ENCODE measurements at regions not wholly inside any gene's neighbourhood (a gene's known extent, or its start where the extent isn't known, plus 50 kb on each side); places are given as distances from the start of the nearest gene placed in this dataset.

GRCh38 chr14:63781686-63782085, 53.8 kb upstream of the SGPP1 start:
- no peak overlapping the region for H3K4me3 ChIP-seq (ENCODE audit: low read depth, low read length)
- Mint-ChIP-seq H3K4me3 (no peak overlapping the region), H3K27me3 (peaks cover 20% of the 10 kb centered on the region), H3K27ac (no peak overlapping the region), H3K9me3 (no peaks in the 10 kb centered on the region), H3K4me1 (no peaks in the 10 kb centered on the region), H3K36me3 (no peaks in the 10 kb centered on the region)
- H3K9me3 ChIP-seq (ENCODE audit: control insufficient read depth in 2 of 2, low read length in 2 of 2), result no peaks in the 10 kb centered on the region
- H3K4me1 ChIP-seq (ENCODE audit: control insufficient read depth, insufficient read depth, low read length, poor library complexity, severe bottlenecking), result no peaks in the 10 kb centered on the region
- DNase-seq, result no peak
- H3K36me3 ChIP-seq (ENCODE audit: control insufficient read depth, insufficient read depth, low read length), result no peaks in the 10 kb centered on the region
- no peak for ATAC-seq (ENCODE audit: low read depth in 2 of 2)
- no peaks in the 10 kb centered on the region for H3K27me3 ChIP-seq (ENCODE audit: control insufficient read depth, insufficient read depth, low read length)
- H3K27ac ChIP-seq (ENCODE audit: insufficient read depth, low read length, poor library complexity, severe bottlenecking), result no peak overlapping the region

GRCh38 chr14:63782683-63783389, 55.0 kb upstream of the SGPP1 start:
- Mint-ChIP-seq H3K4me3 (no peak overlapping the region), H3K27ac (no peak overlapping the region), H3K9me3 (no peaks in the 10 kb centered on the region), H3K36me3 (no peaks in the 10 kb centered on the region), H3K4me1 (no peaks in the 10 kb centered on the region), H3K27me3 (peaks cover 20% of the 10 kb centered on the region)
- H3K4me3 ChIP-seq (ENCODE audit: low read depth, low read length), result no peak overlapping the region
- no peaks in the 10 kb centered on the region for H3K36me3 ChIP-seq (ENCODE audit: control insufficient read depth, insufficient read depth, low read length)
- ATAC-seq (ENCODE audit: low read depth in 2 of 2) (no peak), DNase-seq (no peak)
- no peaks in the 10 kb centered on the region for H3K4me1 ChIP-seq (ENCODE audit: control insufficient read depth, insufficient read depth, low read length, poor library complexity, severe bottlenecking)
- no peaks in the 10 kb centered on the region for H3K9me3 ChIP-seq (ENCODE audit: control insufficient read depth in 2 of 2, low read length in 2 of 2)
- H3K27ac ChIP-seq (ENCODE audit: insufficient read depth, low read length, poor library complexity, severe bottlenecking), result no peak overlapping the region
- no peaks in the 10 kb centered on the region for H3K27me3 ChIP-seq (ENCODE audit: control insufficient read depth, insufficient read depth, low read length)

GRCh38 chr14:63788011-63788933, 60.4 kb upstream of the SGPP1 start:
- no peak for ATAC-seq (ENCODE audit: low read depth in 2 of 2)

GRCh38 chr14:63793376-63793775, 59.4 kb upstream of the SYNE2 start:
- ATAC-seq (ENCODE audit: low read depth in 2 of 2) (no peak), DNase-seq (no peak)
- H3K36me3 Mint-ChIP-seq, result no peaks in the 10 kb centered on the region
- Histone ChIP-seq H3K27ac (ENCODE audit: insufficient read depth, low read length, poor library complexity, severe bottlenecking) (no peak overlapping the region), H3K36me3 (ENCODE audit: control insufficient read depth, insufficient read depth, low read length) (no peaks in the 10 kb centered on the region), H3K27me3 (ENCODE audit: control insufficient read depth, insufficient read depth, low read length) (peaks cover 5% of the 10 kb centered on the region), H3K9me3 (ENCODE audit: control insufficient read depth in 2 of 2, low read length in 2 of 2) (no peaks in the 10 kb centered on the region), H3K4me1 (ENCODE audit: control insufficient read depth, insufficient read depth, low read length, poor library complexity, severe bottlenecking) (no peaks in the 10 kb centered on the region), H3K4me3 (ENCODE audit: low read depth, low read length) (no peak overlapping the region)
- no peaks in the 10 kb centered on the region for H3K4me1 Mint-ChIP-seq
- no peak overlapping the region for H3K27ac Mint-ChIP-seq
- no peaks in the 10 kb centered on the region for H3K9me3 Mint-ChIP-seq
- H3K4me3 Mint-ChIP-seq, result no peak overlapping the region
- peaks cover 29% of the 10 kb centered on the region for H3K27me3 Mint-ChIP-seq

More at GRCh38 chr14:63788011-63788933, 60.4 kb upstream of the SGPP1 start:
- no peaks in the 10 kb centered on the region for H3K4me1 ChIP-seq (ENCODE audit: control insufficient read depth, insufficient read depth, low read length, poor library complexity, severe bottlenecking)
- Mint-ChIP-seq H3K4me1 (no peaks in the 10 kb centered on the region), H3K9me3 (no peaks in the 10 kb centered on the region), H3K36me3 (no peaks in the 10 kb centered on the region), H3K27me3 (peaks cover 29% of the 10 kb centered on the region), H3K4me3 (peak overlapping the region in 1 of 4 donors; percentile 54), H3K27ac (no peak overlapping the region)
- peaks cover 5% of the 10 kb centered on the region for H3K27me3 ChIP-seq (ENCODE audit: control insufficient read depth, insufficient read depth, low read length)
- no peaks in the 10 kb centered on the region for H3K9me3 ChIP-seq (ENCODE audit: control insufficient read depth in 2 of 2, low read length in 2 of 2)
- no peak for DNase-seq
- no peaks in the 10 kb centered on the region for H3K36me3 ChIP-seq (ENCODE audit: control insufficient read depth, insufficient read depth, low read length)
- H3K4me3 ChIP-seq (ENCODE audit: low read depth, low read length), result no peak overlapping the region
- H3K27ac ChIP-seq (ENCODE audit: insufficient read depth, low read length, poor library complexity, severe bottlenecking), result no peak overlapping the region

- no peak for ATAC-seq (ENCODE audit: low read depth in 2 of 2)
- Histone ChIP-seq H3K36me3 (ENCODE audit: control insufficient read depth, insufficient read depth, low read length) (no peaks in the 10 kb centered on the region), H3K9me3 (ENCODE audit: control insufficient read depth in 2 of 2, low read length in 2 of 2) (no peaks in the 10 kb centered on the region), H3K4me3 (ENCODE audit: low read depth, low read length) (no peak overlapping the region), H3K27ac (ENCODE audit: insufficient read depth, low read length, poor library complexity, severe bottlenecking) (no peak overlapping the region), H3K27me3 (ENCODE audit: control insufficient read depth, insufficient read depth, low read length) (peaks cover 4% of the 10 kb centered on the region), H3K4me1 (ENCODE audit: control insufficient read depth, insufficient read depth, low read length, poor library complexity, severe bottlenecking) (no peaks in the 10 kb centered on the region)
- H3K27ac Mint-ChIP-seq, result no peak overlapping the region
- H3K4me3 Mint-ChIP-seq, result no peak overlapping the region
- peaks cover 23% of the 10 kb centered on the region for H3K27me3 Mint-ChIP-seq
- H3K9me3 Mint-ChIP-seq, result no peaks in the 10 kb centered on the region
- no peaks in the 10 kb centered on the region for H3K36me3 Mint-ChIP-seq
- peaks cover 0 to 6% (median 4%) of the 10 kb centered on the region in 4 donors for H3K4me1 Mint-ChIP-seq
- DNase-seq, result no peak
Measured at GRCh38 chr14:63795532-63795931, 57.3 kb upstream of the SYNE2 start.

- H3K36me3 Mint-ChIP-seq, result no peaks in the 10 kb centered on the region
- ATAC-seq (ENCODE audit: low read depth in 2 of 2) (no peak), DNase-seq (no peak)
- Histone ChIP-seq H3K36me3 (ENCODE audit: control insufficient read depth, insufficient read depth, low read length) (no peaks in the 10 kb centered on the region), H3K27ac (ENCODE audit: insufficient read depth, low read length, poor library complexity, severe bottlenecking) (no peak overlapping the region), H3K27me3 (ENCODE audit: control insufficient read depth, insufficient read depth, low read length) (no peaks in the 10 kb centered on the region), H3K9me3 (ENCODE audit: control insufficient read depth in 2 of 2, low read length in 2 of 2) (no peaks in the 10 kb centered on the region), H3K4me3 (ENCODE audit: low read depth, low read length) (no peak overlapping the region), H3K4me1 (ENCODE audit: control insufficient read depth, insufficient read depth, low read length, poor library complexity, severe bottlenecking) (no peaks in the 10 kb centered on the region)
- no peak overlapping the region for H3K27ac Mint-ChIP-seq
- no peak overlapping the region for H3K4me3 Mint-ChIP-seq
- no peaks in the 10 kb centered on the region for H3K9me3 Mint-ChIP-seq
- peaks cover 0 to 6% (median 5%) of the 10 kb centered on the region in 4 donors for H3K4me1 Mint-ChIP-seq
- peaks cover 12% of the 10 kb centered on the region for H3K27me3 Mint-ChIP-seq
Measured at GRCh38 chr14:63800083-63800482, 52.7 kb upstream of the SYNE2 start.

- Mint-ChIP-seq H3K36me3 (no peaks in the 10 kb centered on the region), H3K4me1 (peaks cover 0 to 6% (median 5%) of the 10 kb centered on the region in 4 donors), H3K9me3 (no peaks in the 10 kb centered on the region), H3K4me3 (no peak overlapping the region), H3K27me3 (peaks cover 12% of the 10 kb centered on the region), H3K27ac (no peak overlapping the region)
- ATAC-seq (ENCODE audit: low read depth in 2 of 2) (no peak), DNase-seq (no peak)
- Histone ChIP-seq H3K36me3 (ENCODE audit: control insufficient read depth, insufficient read depth, low read length) (no peaks in the 10 kb centered on the region), H3K4me1 (ENCODE audit: control insufficient read depth, insufficient read depth, low read length, poor library complexity, severe bottlenecking) (no peaks in the 10 kb centered on the region), H3K27me3 (ENCODE audit: control insufficient read depth, insufficient read depth, low read length) (no peaks in the 10 kb centered on the region), H3K9me3 (ENCODE audit: control insufficient read depth in 2 of 2, low read length in 2 of 2) (no peaks in the 10 kb centered on the region), H3K4me3 (ENCODE audit: low read depth, low read length) (no peak overlapping the region), H3K27ac (ENCODE audit: insufficient read depth, low read length, poor library complexity, severe bottlenecking) (no peak overlapping the region)
Measured at GRCh38 chr14:63800651-63801375, 52.0 kb upstream of the SYNE2 start.
